AG04450 (cell line): ENCODE measurements at regions not wholly inside any gene's neighbourhood (a gene's known extent, or its start where the extent isn't known, plus 50 kb on each side); places are given as distances from the start of the nearest gene placed in this dataset.

Experiments
- CTCF ChIA-PET: fragments of 300-600, 350-600 bp; formaldehyde crosslinking; extraction: SDS; loops from one replicate; lab custom pipeline; 2022; ENCODE audit warnings: antibody characterized with exemption, inconsistent platforms; lab: Charles Lee
- POLR2A ChIA-PET: fragments of 350-600 bp; formaldehyde crosslinking; extraction: SDS; loops from one replicate; lab custom pipeline; 2021; ENCODE audit warnings: antibody characterized with exemption, inconsistent platforms; lab: Yijun Ruan, JAX
- DNase-seq: peaks from one replicate; pipeline ENCODE4 v3.0.0-alpha.2; 2011; ENCODE audit warnings: low read depth, low spot score
- H3K27ac ChIP-seq: one replicate; pipeline ENCODE4 v1.5.1; 2012; ENCODE audit warnings: low read depth, low read length, control low read depth
- H3K27me3 ChIP-seq: one replicate; pipeline ENCODE4 v1.6.0; 2012; ENCODE audit warnings: low read length; ENCODE audit not compliant: control insufficient read depth, insufficient read depth
- H3K4me3 ChIP-seq: 2 replicates; pipeline ENCODE4 v1.5.1; 2011; ENCODE audit warnings: mild to moderate bottlenecking, low read depth, low read length, control low read depth
- H3K9me3 ChIP-seq: 2 replicates; pipeline ENCODE4 v1.5.1; 2012; ENCODE audit warnings: low read length; ENCODE audit not compliant: control insufficient read depth, insufficient read depth
- TF ChIP-seq, protein P1 (sequence below): IDR thresholded peaks from 2 replicates; pipeline ENCODE4 v1.5.1; 2011; ENCODE audit warnings: low read depth, low read length, control low read depth, inconsistent platforms

DNA sequence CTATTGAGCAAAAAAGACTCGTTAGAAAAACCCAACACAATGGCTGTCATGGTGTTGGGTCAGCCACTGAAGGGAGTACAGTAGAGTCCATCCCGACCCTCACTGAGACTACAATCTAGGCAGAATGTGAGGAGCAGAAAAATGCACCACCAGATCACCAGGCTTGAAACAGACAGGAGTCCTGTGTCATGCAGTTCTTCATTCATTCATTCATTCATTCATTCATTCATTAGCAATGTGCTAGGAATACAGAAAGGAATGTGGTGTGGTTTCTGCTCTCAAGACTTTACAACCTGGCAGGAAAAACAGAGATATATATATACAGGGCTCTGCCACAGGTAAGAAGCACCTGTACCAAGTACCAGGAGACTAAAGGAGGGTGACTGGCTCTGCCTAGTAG lies 392.3 kb downstream of the OMA1 start:
- CTCF ChIA-PET = interaction anchor here (1.5 kb wide), 1 partner anchor 10 kb away, joined by 5 read pairs; no protein-coding TSS in a partner anchor
- POLR2A ChIA-PET = no interaction called here
- Histone ChIP-seq H3K27me3 (no peaks in the 10 kb centered on the region), H3K27ac (no peak overlapping the region), H3K4me3 (no peak overlapping the region), H3K9me3 (no peaks in the 10 kb centered on the region)
- TF ChIP-seq, protein P1, sequence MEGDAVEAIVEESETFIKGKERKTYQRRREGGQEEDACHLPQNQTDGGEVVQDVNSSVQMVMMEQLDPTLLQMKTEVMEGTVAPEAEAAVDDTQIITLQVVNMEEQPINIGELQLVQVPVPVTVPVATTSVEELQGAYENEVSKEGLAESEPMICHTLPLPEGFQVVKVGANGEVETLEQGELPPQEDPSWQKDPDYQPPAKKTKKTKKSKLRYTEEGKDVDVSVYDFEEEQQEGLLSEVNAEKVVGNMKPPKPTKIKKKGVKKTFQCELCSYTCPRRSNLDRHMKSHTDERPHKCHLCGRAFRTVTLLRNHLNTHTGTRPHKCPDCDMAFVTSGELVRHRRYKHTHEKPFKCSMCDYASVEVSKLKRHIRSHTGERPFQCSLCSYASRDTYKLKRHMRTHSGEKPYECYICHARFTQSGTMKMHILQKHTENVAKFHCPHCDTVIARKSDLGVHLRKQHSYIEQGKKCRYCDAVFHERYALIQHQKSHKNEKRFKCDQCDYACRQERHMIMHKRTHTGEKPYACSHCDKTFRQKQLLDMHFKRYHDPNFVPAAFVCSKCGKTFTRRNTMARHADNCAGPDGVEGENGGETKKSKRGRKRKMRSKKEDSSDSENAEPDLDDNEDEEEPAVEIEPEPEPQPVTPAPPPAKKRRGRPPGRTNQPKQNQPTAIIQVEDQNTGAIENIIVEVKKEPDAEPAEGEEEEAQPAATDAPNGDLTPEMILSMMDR = no peak
- DNase-seq = no peak

DNA sequence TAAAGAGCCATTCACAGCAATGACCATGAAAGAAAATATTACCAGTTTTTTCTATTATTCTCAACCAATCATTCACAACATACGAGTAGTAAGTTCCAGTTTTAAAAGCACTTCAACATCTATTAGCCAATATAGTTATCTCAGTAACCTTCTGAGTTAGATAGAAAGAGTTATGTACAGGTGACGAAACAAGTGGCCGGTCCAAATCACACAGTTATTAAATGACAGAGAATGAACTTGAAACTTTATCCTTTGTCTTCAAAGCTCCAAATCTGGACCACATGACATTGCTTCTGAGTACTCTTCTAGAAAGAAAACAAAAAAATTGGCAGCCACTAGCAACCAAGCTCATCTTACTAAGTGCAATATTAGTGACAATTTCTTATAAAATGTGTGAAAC lies 393.8 kb downstream of the OMA1 start:
- Histone ChIP-seq H3K9me3 (no peaks in the 10 kb centered on the region), H3K4me3 (no peak overlapping the region), H3K27me3 (no peaks in the 10 kb centered on the region), H3K27ac (no peak overlapping the region)
- CTCF ChIA-PET = no interaction called here
- POLR2A ChIA-PET = no interaction called here
- TF ChIP-seq, protein P1 = no peak
- no peak for DNase-seq

DNA sequence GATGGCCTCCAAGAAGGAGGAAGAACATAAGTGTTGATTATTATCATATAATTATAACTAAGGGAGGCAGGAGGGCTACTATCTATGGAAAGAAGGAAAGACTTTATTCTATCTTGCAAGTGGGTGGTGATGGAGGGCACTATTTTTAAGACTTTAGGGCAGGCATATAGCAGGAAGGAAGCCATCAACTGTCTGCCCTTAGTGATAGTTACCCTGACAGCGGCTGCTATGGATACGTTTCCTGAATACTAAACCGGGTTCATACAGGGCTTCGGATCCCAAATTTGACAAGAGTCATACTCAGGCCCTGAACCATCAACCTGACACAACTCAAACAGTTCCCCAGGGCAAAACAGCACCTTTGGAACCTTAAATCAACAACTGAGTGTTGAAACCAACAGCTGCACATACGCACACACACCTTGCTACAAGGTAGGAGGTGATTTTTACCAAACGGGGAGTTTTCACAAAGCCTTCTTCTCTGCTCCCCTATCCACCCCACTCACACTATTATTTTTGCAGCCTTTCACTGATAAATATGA lies 397.2 kb downstream of the OMA1 start:
- ChIA-PET CTCF (no interaction called here), POLR2A (no interaction called here)
- DNase-seq = no peak
- Histone ChIP-seq H3K9me3 (no peaks in the 10 kb centered on the region), H3K4me3 (no peak overlapping the region), H3K27me3 (no peaks in the 10 kb centered on the region), H3K27ac (no peak overlapping the region)
- TF ChIP-seq, protein P1 = no peak

DNA sequence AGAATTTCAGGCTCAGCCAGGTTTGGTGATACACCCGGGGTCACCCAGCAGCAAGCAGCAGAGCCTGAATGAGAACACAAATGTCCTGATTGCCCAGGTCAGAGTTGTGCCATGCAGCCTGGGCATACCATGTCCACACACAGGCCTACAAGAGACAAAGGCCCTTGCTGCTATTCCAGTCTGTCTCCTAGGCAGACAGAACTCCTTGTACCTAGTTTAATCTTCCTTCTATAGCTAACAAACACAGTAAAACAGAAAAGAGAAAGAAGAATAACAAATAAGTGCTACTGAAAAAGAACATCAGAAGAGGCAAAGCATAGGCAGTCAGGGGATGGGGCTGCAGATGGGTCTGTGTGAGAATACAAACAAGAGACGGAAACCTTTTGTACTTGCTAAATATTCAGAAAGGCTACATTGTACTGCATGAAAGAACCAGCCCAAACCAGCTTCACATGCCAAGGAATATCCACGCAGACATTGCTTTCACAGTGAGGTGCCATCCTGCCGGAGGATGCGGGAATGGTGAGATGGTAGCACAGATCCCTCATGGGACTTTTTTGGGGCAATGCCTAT lies 401.7 kb downstream of the OMA1 start:
- Histone ChIP-seq H3K4me3 (no peak overlapping the region), H3K27me3 (no peaks in the 10 kb centered on the region), H3K9me3 (no peaks in the 10 kb centered on the region), H3K27ac (no peak overlapping the region)
- POLR2A ChIA-PET = no interaction called here
- CTCF ChIA-PET = interaction anchor here (2.6 kb wide), 1 partner anchor 19 kb away, joined by 13 read pairs; no protein-coding TSS in a partner anchor
- TF ChIP-seq, protein P1 = no peak
- DNase-seq = no peak

DNA sequence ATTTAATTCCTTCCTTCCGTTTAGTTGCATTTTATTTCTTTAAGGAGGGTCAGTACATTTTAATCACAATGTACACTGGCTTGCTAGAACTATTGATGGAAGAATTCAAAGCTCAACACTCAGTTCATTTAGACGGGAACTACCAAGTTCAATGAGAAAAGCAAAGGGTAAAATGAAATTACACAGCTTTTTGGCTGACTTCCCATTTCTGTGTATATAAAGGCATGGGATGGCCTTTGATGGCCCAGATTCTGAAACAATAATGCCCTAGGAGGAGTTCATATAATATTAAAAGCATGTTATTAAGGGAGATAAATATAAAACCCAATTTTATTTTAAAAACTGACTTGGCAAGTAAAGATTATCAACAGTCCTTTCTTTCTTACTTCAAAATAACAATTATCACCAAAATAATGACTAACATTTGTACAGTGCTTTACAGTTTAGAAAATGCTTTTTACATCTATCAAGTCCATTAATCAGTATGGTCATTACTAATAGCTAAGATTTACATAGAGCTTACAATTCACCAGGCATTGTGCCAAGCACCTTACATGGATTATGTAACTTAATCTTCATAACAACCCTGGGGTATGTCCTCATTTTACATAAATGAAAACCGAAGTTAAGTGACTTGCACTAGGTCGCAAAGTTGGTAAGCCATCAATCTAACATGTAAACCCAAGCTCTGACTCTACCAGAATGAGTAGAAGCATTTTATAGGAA lies 402.4 kb downstream of the OMA1 start:
- TF ChIP-seq, protein P1 = no peak
- Histone ChIP-seq H3K27ac (no peak overlapping the region), H3K9me3 (no peaks in the 10 kb centered on the region), H3K27me3 (no peaks in the 10 kb centered on the region), H3K4me3 (no peak overlapping the region)
- no peak for DNase-seq
- ChIA-PET CTCF (interaction anchor here (2.6 kb wide), 1 partner anchor 20 kb away, joined by 13 read pairs; no protein-coding TSS in a partner anchor), POLR2A (no interaction called here)
